ENCODE measurements at regions not wholly inside any gene's neighbourhood (a gene's known extent, or its start where the extent isn't known, plus 50 kb on each side); places are given as distances from the start of the nearest gene placed in this dataset.

- H3K36me3 ChIP-seq (ENCODE audit: control insufficient read depth in 2 of 2, insufficient read depth in 2 of 2, low read length in 2 of 2): no peaks in the 10 kb centered on the region
- H3K4me3 ChIP-seq (ENCODE audit: low read length in 2 of 2): no peak overlapping the region
- no peaks in the 10 kb centered on the region for H3K9me3 ChIP-seq (ENCODE audit: control insufficient read depth in 2 of 2, low read length in 2 of 2)
- no peak overlapping the region for H3K27ac ChIP-seq (ENCODE audit: low read length)
- H3K27me3 ChIP-seq (ENCODE audit: control insufficient read depth in 1 of 2, insufficient read depth in 2 of 2, low read length in 2 of 2): no peaks in the 10 kb centered on the region
- H3K4me1 ChIP-seq (ENCODE audit: control insufficient read depth, insufficient read depth, low read length): no peaks in the 10 kb centered on the region
- H3K9ac ChIP-seq (ENCODE audit: low read length in 2 of 2): no peak overlapping the region
Measured at GRCh38 chr10:108582387-108582786, 1340.9 kb downstream of the XPNPEP1 start.

- Histone ChIP-seq H3K9me3 (ENCODE audit: control insufficient read depth in 2 of 2, low read length in 2 of 2) (no peaks in the 10 kb centered on the region), H3K4me1 (ENCODE audit: control insufficient read depth, insufficient read depth, low read length) (no peaks in the 10 kb centered on the region), H3K27ac (ENCODE audit: low read length) (no peak overlapping the region), H3K27me3 (ENCODE audit: control insufficient read depth in 1 of 2, insufficient read depth in 2 of 2, low read length in 2 of 2) (no peaks in the 10 kb centered on the region), H3K4me3 (ENCODE audit: low read length in 2 of 2) (no peak overlapping the region), H3K9ac (ENCODE audit: low read length in 2 of 2) (no peak overlapping the region), H3K36me3 (ENCODE audit: control insufficient read depth in 2 of 2, insufficient read depth in 2 of 2, low read length in 2 of 2) (no peaks in the 10 kb centered on the region)
Measured at GRCh38 chr10:108578258-108578657, 1345.1 kb downstream of the XPNPEP1 start.

- H3K27ac ChIP-seq (ENCODE audit: low read length): no peak overlapping the region
- H3K9me3 ChIP-seq (ENCODE audit: control insufficient read depth in 2 of 2, low read length in 2 of 2): no peaks in the 10 kb centered on the region
- H3K36me3 ChIP-seq (ENCODE audit: control insufficient read depth in 2 of 2, insufficient read depth in 2 of 2, low read length in 2 of 2): no peaks in the 10 kb centered on the region
- H3K4me3 ChIP-seq (ENCODE audit: low read length in 2 of 2): no peak overlapping the region
- no peak overlapping the region for H3K9ac ChIP-seq (ENCODE audit: low read length in 2 of 2)
- H3K4me1 ChIP-seq (ENCODE audit: control insufficient read depth, insufficient read depth, low read length): no peaks in the 10 kb centered on the region
- H3K27me3 ChIP-seq (ENCODE audit: control insufficient read depth in 1 of 2, insufficient read depth in 2 of 2, low read length in 2 of 2): no peaks in the 10 kb centered on the region
Measured at GRCh38 chr10:108574233-108574632, 1349.1 kb downstream of the XPNPEP1 start.

DNA sequence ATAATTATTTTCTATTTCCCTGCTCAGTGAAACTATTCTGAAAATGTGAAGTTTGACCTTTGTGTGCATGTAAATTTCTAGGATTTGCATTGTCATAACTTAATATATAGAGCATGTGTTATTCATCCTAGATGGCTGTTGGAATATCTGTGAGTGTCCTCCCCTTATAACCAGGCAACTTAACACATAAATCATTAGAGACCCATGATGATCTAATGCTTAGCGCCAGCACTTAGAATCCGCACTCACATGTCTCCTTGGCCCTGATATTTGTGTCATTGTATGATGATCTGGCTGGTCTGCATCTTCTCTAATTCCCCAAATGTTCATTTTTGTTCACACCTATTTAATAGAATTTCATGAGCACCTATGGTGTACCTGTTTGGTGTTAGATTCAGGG, 1354.5 kb downstream of the XPNPEP1 start:
- H3K9me3 ChIP-seq (ENCODE audit: control insufficient read depth in 2 of 2, low read length in 2 of 2): no peaks in the 10 kb centered on the region
- H3K4me3 ChIP-seq (ENCODE audit: low read length in 2 of 2): no peak overlapping the region
- H3K9ac ChIP-seq (ENCODE audit: low read length in 2 of 2): no peak overlapping the region
- no peaks in the 10 kb centered on the region for H3K36me3 ChIP-seq (ENCODE audit: control insufficient read depth in 2 of 2, insufficient read depth in 2 of 2, low read length in 2 of 2)
- H3K27ac ChIP-seq (ENCODE audit: low read length): no peak overlapping the region
- H3K4me1 ChIP-seq (ENCODE audit: control insufficient read depth, insufficient read depth, low read length): no peaks in the 10 kb centered on the region
- no peaks in the 10 kb centered on the region for H3K27me3 ChIP-seq (ENCODE audit: control insufficient read depth in 1 of 2, insufficient read depth in 2 of 2, low read length in 2 of 2)

- H3K27ac ChIP-seq (ENCODE audit: low read length): no peak overlapping the region
- H3K9me3 ChIP-seq (ENCODE audit: control insufficient read depth in 2 of 2, low read length in 2 of 2): no peaks in the 10 kb centered on the region
- no peak overlapping the region for H3K9ac ChIP-seq (ENCODE audit: low read length in 2 of 2)
- no peak overlapping the region for H3K4me3 ChIP-seq (ENCODE audit: low read length in 2 of 2)
- no peaks in the 10 kb centered on the region for H3K36me3 ChIP-seq (ENCODE audit: control insufficient read depth in 2 of 2, insufficient read depth in 2 of 2, low read length in 2 of 2)
- H3K4me1 ChIP-seq (ENCODE audit: control insufficient read depth, insufficient read depth, low read length): no peaks in the 10 kb centered on the region
- H3K27me3 ChIP-seq (ENCODE audit: control insufficient read depth in 1 of 2, insufficient read depth in 2 of 2, low read length in 2 of 2): no peaks in the 10 kb centered on the region
Measured at GRCh38 chr10:108567899-108568752, 1355.2 kb downstream of the XPNPEP1 start.

- H3K27me3 ChIP-seq (ENCODE audit: control insufficient read depth in 1 of 2, insufficient read depth in 2 of 2, low read length in 2 of 2): no peaks in the 10 kb centered on the region
- no peaks in the 10 kb centered on the region for H3K9me3 ChIP-seq (ENCODE audit: control insufficient read depth in 2 of 2, low read length in 2 of 2)
- H3K36me3 ChIP-seq (ENCODE audit: control insufficient read depth in 2 of 2, insufficient read depth in 2 of 2, low read length in 2 of 2): no peaks in the 10 kb centered on the region
- no peak overlapping the region for H3K4me3 ChIP-seq (ENCODE audit: low read length in 2 of 2)
- H3K27ac ChIP-seq (ENCODE audit: low read length): no peak overlapping the region
- H3K4me1 ChIP-seq (ENCODE audit: control insufficient read depth, insufficient read depth, low read length): no peaks in the 10 kb centered on the region
- H3K9ac ChIP-seq (ENCODE audit: low read length in 2 of 2): no peak overlapping the region
Measured at GRCh38 chr10:108566316-108567107, 1356.8 kb downstream of the XPNPEP1 start.

DNA sequence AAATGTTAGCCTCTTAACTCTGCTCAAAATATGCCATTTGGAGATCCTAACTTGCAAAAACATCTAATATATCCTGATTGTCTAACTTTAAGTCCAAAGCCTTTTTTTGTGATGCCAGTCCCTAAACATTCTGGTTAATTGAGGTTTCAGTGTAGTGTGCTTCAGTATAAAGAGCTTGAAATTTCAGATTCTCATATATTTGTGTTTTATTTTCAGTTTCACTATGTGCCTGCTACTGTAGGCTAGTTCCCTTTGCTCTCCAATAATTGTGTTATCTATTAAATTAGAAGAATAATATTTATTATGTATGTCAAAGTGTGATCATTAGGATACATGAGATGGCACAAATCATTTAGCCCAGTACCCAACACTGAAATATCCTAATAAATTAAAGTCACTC, 1361.2 kb downstream of the XPNPEP1 start:
- Histone ChIP-seq H3K27me3 (ENCODE audit: control insufficient read depth in 1 of 2, insufficient read depth in 2 of 2, low read length in 2 of 2) (no peaks in the 10 kb centered on the region), H3K4me3 (ENCODE audit: low read length in 2 of 2) (no peak overlapping the region), H3K9me3 (ENCODE audit: control insufficient read depth in 2 of 2, low read length in 2 of 2) (no peaks in the 10 kb centered on the region), H3K9ac (ENCODE audit: low read length in 2 of 2) (no peak overlapping the region), H3K36me3 (ENCODE audit: control insufficient read depth in 2 of 2, insufficient read depth in 2 of 2, low read length in 2 of 2) (no peaks in the 10 kb centered on the region), H3K4me1 (ENCODE audit: control insufficient read depth, insufficient read depth, low read length) (no peaks in the 10 kb centered on the region), H3K27ac (ENCODE audit: low read length) (no peak overlapping the region)

DNA sequence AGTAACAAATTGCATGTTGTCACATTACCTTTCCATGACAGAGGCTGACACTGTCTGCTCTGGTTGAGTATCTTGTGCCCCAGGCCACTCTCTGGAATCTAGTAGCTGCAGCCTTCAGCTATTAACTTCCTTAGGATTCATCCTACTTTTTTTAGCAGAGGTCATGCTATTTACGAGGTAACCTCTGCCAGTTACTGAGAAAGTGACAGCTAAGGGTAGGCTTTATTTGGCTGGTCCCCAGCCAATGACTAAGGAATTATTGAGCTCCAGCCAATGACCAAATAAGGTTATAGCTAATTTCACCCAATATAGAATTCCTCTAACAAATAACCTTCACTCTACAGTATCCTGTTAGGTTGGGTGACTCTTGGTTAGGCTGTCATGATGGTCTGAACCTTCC, 1361.7 kb downstream of the XPNPEP1 start:
- H3K36me3 ChIP-seq (ENCODE audit: control insufficient read depth in 2 of 2, insufficient read depth in 2 of 2, low read length in 2 of 2): no peaks in the 10 kb centered on the region
- H3K27ac ChIP-seq (ENCODE audit: low read length): no peak overlapping the region
- H3K4me1 ChIP-seq (ENCODE audit: control insufficient read depth, insufficient read depth, low read length): no peaks in the 10 kb centered on the region
- no peak overlapping the region for H3K4me3 ChIP-seq (ENCODE audit: low read length in 2 of 2)
- H3K9me3 ChIP-seq (ENCODE audit: control insufficient read depth in 2 of 2, low read length in 2 of 2): no peaks in the 10 kb centered on the region
- no peaks in the 10 kb centered on the region for H3K27me3 ChIP-seq (ENCODE audit: control insufficient read depth in 1 of 2, insufficient read depth in 2 of 2, low read length in 2 of 2)
- H3K9ac ChIP-seq (ENCODE audit: low read length in 2 of 2): no peak overlapping the region

- Histone ChIP-seq H3K9me3 (ENCODE audit: control insufficient read depth in 2 of 2, low read length in 2 of 2) (no peaks in the 10 kb centered on the region), H3K4me1 (ENCODE audit: control insufficient read depth, insufficient read depth, low read length) (no peaks in the 10 kb centered on the region), H3K27me3 (ENCODE audit: control insufficient read depth in 1 of 2, insufficient read depth in 2 of 2, low read length in 2 of 2) (no peaks in the 10 kb centered on the region), H3K4me3 (ENCODE audit: low read length in 2 of 2) (no peak overlapping the region), H3K36me3 (ENCODE audit: control insufficient read depth in 2 of 2, insufficient read depth in 2 of 2, low read length in 2 of 2) (no peaks in the 10 kb centered on the region), H3K9ac (ENCODE audit: low read length in 2 of 2) (no peak overlapping the region), H3K27ac (ENCODE audit: low read length) (no peak overlapping the region)
Measured at GRCh38 chr10:108560488-108560887, 1362.8 kb downstream of the XPNPEP1 start.

- H3K27ac ChIP-seq (ENCODE audit: low read length): no peak overlapping the region
- no peaks in the 10 kb centered on the region for H3K36me3 ChIP-seq (ENCODE audit: control insufficient read depth in 2 of 2, insufficient read depth in 2 of 2, low read length in 2 of 2)
- H3K4me1 ChIP-seq (ENCODE audit: control insufficient read depth, insufficient read depth, low read length): no peaks in the 10 kb centered on the region
- H3K4me3 ChIP-seq (ENCODE audit: low read length in 2 of 2): no peak overlapping the region
- no peak overlapping the region for H3K9ac ChIP-seq (ENCODE audit: low read length in 2 of 2)
- H3K27me3 ChIP-seq (ENCODE audit: control insufficient read depth in 1 of 2, insufficient read depth in 2 of 2, low read length in 2 of 2): no peaks in the 10 kb centered on the region
- H3K9me3 ChIP-seq (ENCODE audit: control insufficient read depth in 2 of 2, low read length in 2 of 2): no peaks in the 10 kb centered on the region
Measured at GRCh38 chr10:108556186-108556585, 1367.1 kb downstream of the XPNPEP1 start.

DNA sequence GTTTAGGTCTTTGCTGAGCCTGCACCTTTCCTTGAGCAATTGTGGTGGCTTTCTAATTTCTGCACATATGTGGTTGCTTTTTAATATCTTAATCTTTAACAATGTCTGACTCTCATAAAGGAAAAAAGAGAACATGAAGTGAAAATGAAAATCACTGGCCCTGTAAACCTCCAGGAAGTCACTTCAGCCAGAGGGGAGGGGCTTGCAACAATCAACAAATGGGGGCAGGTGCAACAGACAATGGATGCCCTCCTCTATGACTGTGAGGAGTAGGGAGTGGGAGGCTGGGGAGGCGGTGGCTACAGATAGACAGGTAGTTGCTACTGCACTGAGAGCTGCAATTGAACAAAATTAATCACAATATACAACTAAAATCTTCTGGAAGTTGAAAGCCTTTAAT, 1377.4 kb downstream of the XPNPEP1 start:
- Histone ChIP-seq H3K36me3 (ENCODE audit: control insufficient read depth in 2 of 2, insufficient read depth in 2 of 2, low read length in 2 of 2) (no peaks in the 10 kb centered on the region), H3K4me3 (ENCODE audit: low read length in 2 of 2) (no peak overlapping the region), H3K9ac (ENCODE audit: low read length in 2 of 2) (no peak overlapping the region), H3K9me3 (ENCODE audit: control insufficient read depth in 2 of 2, low read length in 2 of 2) (no peaks in the 10 kb centered on the region), H3K27me3 (ENCODE audit: control insufficient read depth in 1 of 2, insufficient read depth in 2 of 2, low read length in 2 of 2) (no peaks in the 10 kb centered on the region), H3K4me1 (ENCODE audit: control insufficient read depth, insufficient read depth, low read length) (no peaks in the 10 kb centered on the region), H3K27ac (ENCODE audit: low read length) (no peak overlapping the region)

All from stomach smooth muscle (tissue), 2 donors.